Fibroblast of lung (primary cell): ENCODE measurements at regions not wholly inside any gene's neighbourhood (a gene's known extent, or its start where the extent isn't known, plus 50 kb on each side); places are given as distances from the start of the nearest gene placed in this dataset.

Experiments
- EZH2 ChIP-seq: IDR thresholded peaks from 2 replicates; pipeline ENCODE4 v1.5.1; 2012; ENCODE audit warnings: low read length, control low read depth, mild to moderate bottlenecking; ENCODE audit errors: missing control alignments
- TF ChIP-seq, protein P1 (sequence below), 2 donors: IDR thresholded peaks in 1 of 2; conservative IDR thresholded peaks in 1 of 2; 1 replicate in 1 of 2; 2 replicates in 1 of 2; pipeline ENCODE4 v1.5.1; 2011 to 2012; ENCODE audit warnings: low read length in 2 of 2, control low read depth in 1 of 2, inconsistent platforms in 1 of 2, low read depth in 1 of 2, mild to moderate bottlenecking in 1 of 2

DNA sequence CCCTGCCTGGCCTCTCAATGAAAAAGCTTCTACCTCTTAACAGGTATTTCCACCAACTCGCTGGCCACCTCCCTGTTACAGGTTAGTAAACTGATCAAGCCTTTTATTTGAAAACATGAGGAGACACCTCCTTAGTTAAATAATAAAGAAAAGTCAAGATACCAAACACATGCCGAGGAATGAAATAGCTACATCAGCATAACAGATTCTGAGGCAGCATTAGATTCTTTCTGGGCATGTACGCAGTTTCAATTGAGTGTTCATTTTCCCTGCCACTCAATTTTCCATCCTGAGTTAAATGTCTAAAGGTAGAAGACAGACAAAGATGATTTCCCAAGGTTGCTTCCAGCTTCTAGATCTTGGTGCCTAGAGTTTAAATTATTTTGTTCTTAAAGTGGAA, 250.5 kb upstream of the LRTM1 start:
- TF ChIP-seq, protein P1, sequence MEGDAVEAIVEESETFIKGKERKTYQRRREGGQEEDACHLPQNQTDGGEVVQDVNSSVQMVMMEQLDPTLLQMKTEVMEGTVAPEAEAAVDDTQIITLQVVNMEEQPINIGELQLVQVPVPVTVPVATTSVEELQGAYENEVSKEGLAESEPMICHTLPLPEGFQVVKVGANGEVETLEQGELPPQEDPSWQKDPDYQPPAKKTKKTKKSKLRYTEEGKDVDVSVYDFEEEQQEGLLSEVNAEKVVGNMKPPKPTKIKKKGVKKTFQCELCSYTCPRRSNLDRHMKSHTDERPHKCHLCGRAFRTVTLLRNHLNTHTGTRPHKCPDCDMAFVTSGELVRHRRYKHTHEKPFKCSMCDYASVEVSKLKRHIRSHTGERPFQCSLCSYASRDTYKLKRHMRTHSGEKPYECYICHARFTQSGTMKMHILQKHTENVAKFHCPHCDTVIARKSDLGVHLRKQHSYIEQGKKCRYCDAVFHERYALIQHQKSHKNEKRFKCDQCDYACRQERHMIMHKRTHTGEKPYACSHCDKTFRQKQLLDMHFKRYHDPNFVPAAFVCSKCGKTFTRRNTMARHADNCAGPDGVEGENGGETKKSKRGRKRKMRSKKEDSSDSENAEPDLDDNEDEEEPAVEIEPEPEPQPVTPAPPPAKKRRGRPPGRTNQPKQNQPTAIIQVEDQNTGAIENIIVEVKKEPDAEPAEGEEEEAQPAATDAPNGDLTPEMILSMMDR (conservative IDR thresholded peaks at IDR 0.05 in 1 of 2, IDR thresholded peaks at IDR 0.05 in 1 of 2; ENCODE audit: low read depth in 1 of 2, low read length in 2 of 2) = no peak
- TF ChIP-seq EZH2 = no peak
